HG03139 (cell line): ENCODE measurements at regions not wholly inside any gene's neighbourhood (a gene's known extent, or its start where the extent isn't known, plus 50 kb on each side); places are given as distances from the start of the nearest gene placed in this dataset.

Source experiments
- ATAC-seq: cut with Tn5 transposase; IDR thresholded peaks from one replicate; pipeline ENCODE4 v1.9.1; 2021; ENCODE audit not compliant: unreplicated experiment

GRCh38 chr1:54497338-54497737 is 50.7 kb upstream of the ACOT11 start:
- ATAC-seq = no peak

- no peak for ATAC-seq
Observed at GRCh38 chr1:54495954-54496353, 52.1 kb upstream of the ACOT11 start.

GRCh38 chr1:54493608-54494007 is 54.4 kb upstream of the ACOT11 start:
- no peak for ATAC-seq

- ATAC-seq = no peak
Observed at GRCh38 chr1:54490361-54491248, 57.4 kb upstream of the ACOT11 start.

DNA sequence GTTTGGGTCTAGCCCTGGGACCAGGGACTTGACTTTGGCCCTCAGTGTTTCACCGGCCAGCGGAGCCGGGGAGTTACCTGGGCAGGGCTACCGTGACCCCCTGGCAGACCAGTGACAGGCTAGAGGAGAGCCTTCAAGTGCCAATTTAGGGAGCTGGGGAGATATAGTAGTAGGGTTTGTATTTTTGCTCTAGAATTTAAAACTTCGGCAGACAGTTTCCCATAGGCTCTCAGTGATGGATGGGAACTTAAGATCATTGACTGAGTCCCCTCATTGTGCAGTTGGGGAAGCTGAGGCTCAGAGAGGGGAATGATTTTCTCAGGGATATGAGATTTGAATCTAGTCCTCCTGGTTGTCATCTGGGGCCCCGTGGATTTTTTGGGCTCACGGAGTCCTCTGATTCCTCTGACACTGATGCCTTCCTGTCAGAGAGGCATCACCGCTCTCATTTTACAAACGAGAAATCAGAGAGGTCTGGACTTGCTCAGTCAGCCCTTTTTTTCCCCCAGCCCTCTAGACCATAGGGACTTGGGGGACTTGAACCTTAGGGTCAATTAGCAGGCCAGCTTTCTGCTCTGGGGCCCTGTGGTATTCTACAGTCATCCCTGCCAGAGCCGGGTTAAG is 58.3 kb upstream of the ACOT11 start:
- no peak for ATAC-seq

DNA sequence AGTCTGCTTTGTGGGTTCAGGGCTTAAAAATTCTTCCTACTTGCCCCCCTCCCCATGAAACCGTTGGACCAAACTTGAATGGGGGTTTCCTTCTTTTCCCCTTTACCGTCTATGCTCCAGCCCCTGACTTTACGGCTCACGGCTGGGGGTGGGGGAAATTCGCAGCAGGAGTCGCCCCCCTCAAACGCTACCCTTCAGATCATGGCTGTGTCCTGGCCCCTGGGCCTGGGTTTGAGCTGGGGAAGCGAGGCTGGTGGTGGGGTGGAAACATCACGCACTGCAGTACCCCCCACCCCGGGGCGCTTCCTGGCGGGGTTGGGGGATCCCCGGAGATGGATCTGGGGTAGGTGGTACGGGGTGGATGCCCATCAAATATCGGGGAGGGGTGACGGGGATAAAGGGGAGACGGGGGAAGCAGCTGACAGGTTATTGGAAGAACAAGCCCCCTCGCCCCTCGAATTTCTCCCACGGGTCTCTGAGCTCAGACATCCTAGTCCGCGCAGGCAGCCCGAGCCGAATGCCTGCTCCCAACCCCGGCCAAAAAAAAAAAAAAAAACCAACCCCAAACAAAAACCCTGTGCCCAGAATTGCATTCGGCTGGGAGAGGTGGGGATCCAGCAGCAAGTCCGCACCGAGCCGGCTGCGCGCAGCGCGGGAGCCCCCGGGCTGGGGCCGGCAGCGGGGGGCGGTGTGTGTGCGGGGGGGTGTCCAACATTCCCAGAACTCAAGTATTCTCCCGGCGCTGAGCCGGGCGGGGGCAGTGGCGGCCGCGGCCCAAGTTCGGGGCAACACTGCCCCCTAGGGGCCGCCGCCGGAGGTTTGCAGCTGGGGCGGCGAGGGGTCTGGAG is 59.0 kb upstream of the ACOT11 start:
- ATAC-seq = peak; percentile 53

DNA sequence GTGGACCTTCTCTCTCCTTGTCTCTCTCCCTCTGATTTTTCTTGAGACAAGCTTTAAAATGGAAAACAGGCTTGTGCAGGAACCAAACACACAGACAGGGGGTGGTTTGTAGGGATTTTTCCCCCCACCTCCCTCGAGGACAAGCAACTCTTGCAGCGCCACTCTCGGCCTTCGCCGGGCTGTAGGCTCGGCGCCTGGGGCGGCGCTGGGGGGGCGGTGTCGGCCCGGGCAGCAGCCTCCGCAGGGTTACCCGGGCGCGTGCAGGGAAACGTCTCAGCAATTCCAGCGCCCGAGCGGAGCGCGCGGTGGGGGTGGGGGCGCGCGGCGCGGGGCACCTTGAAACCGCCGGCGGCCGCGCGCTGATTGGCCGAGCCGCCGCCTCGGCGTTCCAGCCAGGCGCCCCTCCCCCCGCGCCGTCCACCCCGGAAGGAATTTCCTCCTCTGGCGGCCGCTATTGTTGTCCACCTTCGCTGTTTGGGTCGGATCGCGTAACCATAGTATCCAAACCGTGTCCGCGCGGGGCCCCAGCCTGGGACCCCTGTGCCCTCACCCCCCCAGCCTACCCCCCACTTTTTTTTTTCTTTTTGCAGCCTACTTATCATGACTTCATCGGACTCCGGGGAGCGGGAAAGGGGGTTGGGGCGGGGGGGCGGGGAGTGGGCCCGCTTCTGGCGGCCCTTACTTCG is 59.8 kb upstream of the ACOT11 start:
- peak; percentile 53 for ATAC-seq

- no peak for ATAC-seq
Observed at GRCh38 chr1:54487571-54488050, 60.4 kb upstream of the ACOT11 start.

GRCh38 chr1:54486907-54487306 is 61.1 kb upstream of the ACOT11 start:
- ATAC-seq = no peak

DNA sequence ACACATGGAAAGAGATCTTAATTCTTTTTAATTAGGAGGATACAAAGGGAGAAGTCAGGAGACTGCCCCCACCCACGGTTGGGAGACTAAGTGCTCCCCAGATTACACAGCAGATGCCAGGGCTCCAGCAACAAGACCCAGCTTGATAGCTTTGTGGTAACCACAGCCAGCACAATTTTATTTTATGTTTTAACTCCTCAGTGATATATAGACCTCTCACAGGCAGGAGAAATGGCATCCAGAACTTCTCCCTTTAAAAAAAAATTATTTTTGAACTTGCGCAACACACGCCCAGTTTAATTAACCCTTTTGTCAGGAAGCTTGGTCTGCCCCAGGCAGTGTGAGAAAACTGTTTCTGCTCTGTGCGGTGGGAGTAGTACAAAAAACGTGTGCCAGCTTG is 62.6 kb upstream of the ACOT11 start:
- ATAC-seq = no peak

- no peak for ATAC-seq
Observed at GRCh38 chr1:54483875-54484437, 64.1 kb upstream of the ACOT11 start.

DNA sequence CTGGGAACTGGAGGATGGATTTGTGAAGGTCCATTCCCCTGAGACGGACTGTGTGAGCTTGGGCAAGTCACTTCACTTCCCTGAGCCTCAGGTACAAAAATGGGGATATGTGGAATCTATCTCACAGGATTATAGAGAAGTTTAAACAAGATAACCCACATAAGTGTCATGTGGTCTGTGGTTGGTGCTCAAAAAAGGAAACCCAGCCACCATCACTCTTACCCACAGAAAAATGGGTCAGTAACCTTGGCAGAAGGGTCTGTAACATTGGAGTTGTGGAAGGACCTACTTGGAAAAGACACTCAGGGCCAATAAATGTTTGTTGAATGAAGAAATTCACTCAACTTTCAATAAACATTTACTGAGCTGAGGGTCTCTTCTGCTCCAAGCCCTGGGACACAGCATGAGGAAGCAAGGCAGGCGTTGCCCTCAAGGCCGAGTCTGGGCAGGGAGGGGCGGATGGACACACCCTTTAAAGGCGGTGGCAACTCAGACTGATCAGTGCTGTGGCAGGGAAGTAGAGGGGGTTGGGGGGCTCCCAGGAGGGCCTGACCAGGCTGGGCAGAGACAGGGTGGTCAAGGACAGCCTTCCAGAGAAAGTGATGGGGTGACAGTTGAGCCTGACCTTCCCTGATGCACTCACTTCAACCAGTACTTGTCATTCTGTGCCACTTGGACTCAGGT is 66.7 kb upstream of the ACOT11 start:
- no peak for ATAC-seq

DNA sequence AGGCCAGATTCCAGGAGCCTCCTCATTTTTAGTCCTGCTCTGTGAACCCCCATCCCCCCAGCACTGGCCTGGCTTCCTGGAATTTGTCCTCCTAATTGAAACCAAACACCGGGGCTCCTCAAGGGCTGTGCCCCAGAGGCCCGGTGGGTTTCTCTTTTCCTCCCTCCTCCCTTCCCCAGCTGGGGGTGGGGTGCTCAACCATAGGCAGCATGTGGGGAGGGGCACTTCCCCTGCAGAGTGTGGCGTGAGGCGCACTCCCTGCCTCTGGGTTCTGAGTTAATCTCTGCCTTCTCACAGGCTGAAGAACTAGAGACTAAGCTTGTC is 67.5 kb upstream of the ACOT11 start:
- no peak for ATAC-seq

GRCh38 chr1:54479841-54480524 is 68.0 kb upstream of the ACOT11 start:
- ATAC-seq = no peak

- ATAC-seq = no peak
Observed at GRCh38 chr1:54479251-54479650, 68.8 kb upstream of the ACOT11 start.

GRCh38 chr1:54477153-54477561 is 70.9 kb upstream of the ACOT11 start:
- ATAC-seq = no peak

- ATAC-seq = no peak
Observed at GRCh38 chr1:54476530-54477109, 70.4 kb upstream of the SSBP3 start.

DNA sequence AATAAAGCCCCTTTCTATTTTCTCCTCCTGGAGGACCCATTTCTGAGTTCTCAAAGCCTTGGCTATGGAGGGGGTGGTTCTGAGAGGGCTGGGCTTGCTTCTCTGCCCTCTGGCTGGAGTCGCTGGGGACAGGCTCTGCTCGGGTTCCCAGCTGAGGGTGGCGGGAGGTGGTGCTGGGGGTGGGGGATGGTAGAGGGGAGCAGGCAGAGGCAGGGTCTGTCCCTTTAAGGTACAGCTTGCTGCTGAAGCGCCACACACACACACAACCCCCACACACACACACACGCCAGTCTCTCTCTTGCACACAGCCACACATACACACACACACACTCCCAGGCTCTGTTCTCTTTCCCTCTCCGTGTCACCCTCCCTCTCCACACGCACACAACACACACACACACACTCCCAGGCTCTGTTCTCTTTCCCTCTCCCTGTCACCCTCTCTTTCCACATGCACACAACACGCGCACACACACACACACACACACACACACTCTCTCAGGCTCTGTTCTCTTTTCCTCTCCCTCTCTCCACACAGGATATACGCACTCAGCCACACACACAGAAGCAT is 69.8 kb upstream of the SSBP3 start:
- no peak for ATAC-seq

- ATAC-seq = no peak
Observed at GRCh38 chr1:54475357-54475881, 69.2 kb upstream of the SSBP3 start.
